Panc1 (cell line): ENCODE measurements at regions not wholly inside any gene's neighbourhood (a gene's known extent, or its start where the extent isn't known, plus 50 kb on each side); places are given as distances from the start of the nearest gene placed in this dataset.

Experiments used
- ATAC-seq: fragments of 200-7000 bp; cut with Tn5 transposase; 2 replicates; pipeline ENCODE4 v1.9.1; 2020; ENCODE audit warnings: mild to moderate bottlenecking, moderate library complexity
- BruUV-seq: library from RNA; stranded (reverse); fragments of 400-500 nt; replicated peaks from 2 replicates; lab custom pipeline; 2021; lab: Mats Ljungman, UMichigan
- CTCF ChIA-PET: fragments of 300-600 bp; sonication (Branson Sonifier 250); formaldehyde crosslinking; loops from one replicate; lab custom pipeline; 2022; ENCODE audit warnings: antibody characterized with exemption; lab: Charles Lee
- POLR2A ChIA-PET: fragments of 300-600 bp; sonication (Branson Sonifier 250); formaldehyde crosslinking; loops from one replicate; lab custom pipeline; 2022; ENCODE audit warnings: antibody characterized with exemption; lab: Charles Lee
- DNase-seq: peaks from one replicate; pipeline ENCODE4 v3.0.0-alpha.2; 2010; ENCODE audit warnings: low read depth, low spot score
- H3K27ac ChIP-seq: 2 replicates; pipeline ENCODE4 v1.5.1; 2011; ENCODE audit warnings: mild to moderate bottlenecking, low read length, inconsistent platforms
- H3K27me3 ChIP-seq: fragments of 200-500 bp; sonication (Bioruptor generic); 2 replicates; pipeline ENCODE4 v1.6.0; 2014; ENCODE audit warnings: low read length, inconsistent platforms; ENCODE audit not compliant: control insufficient read depth, insufficient read depth
- H3K36me3 ChIP-seq: fragments of 200-500 bp; sonication (Bioruptor generic); 2 replicates; pipeline ENCODE4 v1.5.1; 2014; ENCODE audit warnings: inconsistent platforms, mild to moderate bottlenecking, low read length, moderate library complexity; ENCODE audit not compliant: control insufficient read depth, insufficient read depth
- H3K4me1 ChIP-seq: 2 replicates; pipeline ENCODE4 v1.5.1; 2011; ENCODE audit warnings: inconsistent platforms, mild to moderate bottlenecking, low read length, moderate library complexity; ENCODE audit not compliant: control insufficient read depth, insufficient read depth
- H3K4me3 ChIP-seq, 2 experiments: 2 replicates each; pipeline ENCODE4 v1.5.1; 2011 to 2012; ENCODE audit warnings: low read depth in 2 of 2, low read length in 2 of 2, mild to moderate bottlenecking in 2 of 2, inconsistent platforms in 1 of 2, moderate library complexity in 1 of 2
- H3K9me3 ChIP-seq: fragments of 200-500 bp; sonication (Bioruptor generic); 2 replicates; pipeline ENCODE4 v1.5.1; 2014; ENCODE audit warnings: low read depth, mild to moderate bottlenecking, inconsistent platforms, low read length, moderate library complexity; ENCODE audit not compliant: control insufficient read depth, insufficient read depth
- CTCF ChIP-seq: fragments of 450-650 bp; IDR thresholded peaks from 2 replicates; pipeline ENCODE4 v1.5.1; 2017; ENCODE audit warnings: mild to moderate bottlenecking
- POLR2AphosphoS5 ChIP-seq: IDR thresholded peaks from 2 replicates; pipeline ENCODE4 v1.6.1; 2012; ENCODE audit warnings: mild to moderate bottlenecking, low read depth, low read length, moderate library complexity
- REST ChIP-seq, 2 experiments: IDR thresholded peaks; 2 replicates each; pipeline ENCODE4 v1.6.1; 2011 to 2012; ENCODE audit warnings: low read depth in 2 of 2, control low read depth in 1 of 2, low read length in 1 of 2, mild to moderate bottlenecking in 1 of 2, moderate library complexity in 1 of 2; ENCODE audit not compliant: insufficient read depth in 1 of 2
- SIN3A ChIP-seq: IDR thresholded peaks from 2 replicates; pipeline ENCODE4 v1.6.1; 2012; ENCODE audit warnings: low read depth, mild to moderate bottlenecking, low read length, moderate library complexity, borderline replicate concordance; ENCODE audit not compliant: insufficient read depth
- TCF7L2 ChIP-seq: IDR thresholded peaks from 2 replicates; pipeline ENCODE4 v1.6.1; 2011; ENCODE audit warnings: mild to moderate bottlenecking, low read depth, low read length, inconsistent platforms
- in situ Hi-C: cut with HindIII; loops from 2 replicates; pipeline ENCODE4 v1.10.0; 2016; ENCODE audit warnings: low sequenced_read_pairs, low pct_unique_long_range_greater_than_20kb
- intact Hi-C: fragments of 100-400 bp; cut with micrococcal nuclease; formaldehyde crosslinking; loops from one replicate; pipeline ENCODE4 v1.10.0; 2022; ENCODE audit not compliant: unreplicated experiment

GRCh38 chr10:2476218-2476811 is 591.0 kb upstream of the PFKP start:
- ATAC-seq (no peak), DNase-seq (no peak)
- CTCF ChIA-PET: no interaction called here
- Histone ChIP-seq H3K36me3 (no peaks in the 10 kb centered on the region), H3K27me3 (no peaks in the 10 kb centered on the region), H3K9me3 (no peaks in the 10 kb centered on the region), H3K4me1 (no peaks in the 10 kb centered on the region), H3K27ac (no peak overlapping the region), H3K4me3 (no peak overlapping the region)
- BruUV-seq: no TSS peak
- TF ChIP-seq POLR2AphosphoS5: no peak
- no peak for TF ChIP-seq CTCF
- no peak for TF ChIP-seq TCF7L2
- no peak for TF ChIP-seq REST (IDR thresholded peaks at IDR 0.05; ENCODE audit: insufficient read depth in 1 of 2, low read depth in 2 of 2, low read length in 1 of 2)
- TF ChIP-seq SIN3A: no peak
- POLR2A ChIA-PET: no interaction called here
- intact Hi-C loops (no loop called here), in situ Hi-C loops (no loop called here)

GRCh38 chr10:2475711-2476217 is 591.6 kb upstream of the PFKP start:
- Histone ChIP-seq H3K27me3 (no peaks in the 10 kb centered on the region), H3K9me3 (no peaks in the 10 kb centered on the region), H3K4me3 (no peak overlapping the region), H3K27ac (no peak overlapping the region), H3K4me1 (no peaks in the 10 kb centered on the region), H3K36me3 (no peaks in the 10 kb centered on the region)
- TF ChIP-seq SIN3A (no peak), TCF7L2 (no peak), CTCF (no peak), REST (IDR thresholded peaks at IDR 0.05; ENCODE audit: insufficient read depth in 1 of 2, low read depth in 2 of 2, low read length in 1 of 2) (no peak), POLR2AphosphoS5 (no peak)
- ChIA-PET POLR2A (no interaction called here), CTCF (no interaction called here)
- DNase-seq: no peak
- intact Hi-C loops (no loop called here), in situ Hi-C loops (no loop called here)
- no TSS peak for BruUV-seq
- no peak for ATAC-seq
